GM23338 (cell line): ENCODE measurements at regions not wholly inside any gene's neighbourhood (a gene's known extent, or its start where the extent isn't known, plus 50 kb on each side); places are given as distances from the start of the nearest gene placed in this dataset.
"Not testable (repeated sequence)": the region's sequence is repeated elsewhere in the genome, so short reads cannot be mapped to it uniquely, and the experiment has no call there.

Experiments used
- ATAC-seq: fragments of 200-7000 bp; cut with Tn5 transposase; 3 replicates; pipeline ENCODE4 v1.9.1; 2020
- DNase-seq: peaks from one replicate; pipeline ENCODE4 v3.0.0-alpha.2; 2015; ENCODE audit warnings: low spot score
- H2AFZ ChIP-seq: fragments of 200-600 bp; sonication (generic); 2 replicates; pipeline ENCODE4 v1.8.0; 2016; ENCODE audit warnings: antibody characterized with exemption, mild to moderate bottlenecking, moderate library complexity
- H3F3A ChIP-seq: fragments of 200-600 bp; sonication (generic); replicated peaks from 2 replicates; pipeline ENCODE4 v1.8.0; 2017; ENCODE audit warnings: antibody characterized with exemption, mixed run types, low read depth
- H3K27ac ChIP-seq: fragments of 200-600 bp; sonication (generic); 2 replicates; pipeline ENCODE4 v1.6.1; 2016; ENCODE audit warnings: low read depth
- H3K27me3 ChIP-seq: fragments of 200-600 bp; sonication (generic); 2 replicates; pipeline ENCODE4 v1.8.0; 2016; ENCODE audit warnings: mild to moderate bottlenecking, mixed run types, moderate library complexity; ENCODE audit not compliant: insufficient read depth
- H3K36me3 ChIP-seq: fragments of 200-600 bp; sonication (generic); 2 replicates; pipeline ENCODE4 v1.8.0; 2016; ENCODE audit warnings: mild to moderate bottlenecking; ENCODE audit not compliant: insufficient read depth
- H3K4me1 ChIP-seq: fragments of 200-600 bp; sonication (generic); 2 replicates; pipeline ENCODE4 v1.8.0; 2016; ENCODE audit warnings: mild to moderate bottlenecking, moderate library complexity; ENCODE audit not compliant: insufficient read depth
- H3K4me2 ChIP-seq: fragments of 200-600 bp; sonication (generic); 2 replicates; pipeline ENCODE4 v1.7.1; 2017; ENCODE audit warnings: mixed run types
- H3K4me3 ChIP-seq: fragments of 200-600 bp; sonication (generic); 2 replicates; pipeline ENCODE4 v1.6.1; 2016; ENCODE audit warnings: mixed run types
- H3K79me2 ChIP-seq: fragments of 200-600 bp; sonication (generic); replicated peaks from 2 replicates; pipeline ENCODE4 v1.8.0; 2017; ENCODE audit warnings: mild to moderate bottlenecking; ENCODE audit not compliant: insufficient read depth
- H3K9me2 ChIP-seq: fragments of 200-600 bp; sonication (generic); 2 replicates; pipeline ENCODE4 v1.8.0; 2017; ENCODE audit not compliant: insufficient read depth
- H4K20me1 ChIP-seq: fragments of 200-600 bp; sonication (generic); replicated peaks from 2 replicates; pipeline ENCODE4 v1.8.0; 2017; ENCODE audit warnings: mild to moderate bottlenecking; ENCODE audit not compliant: insufficient read depth
- H3K27ac Mint-ChIP-seq: 2 replicates; pipeline ENCODE4 v1.8.0; 2020; ENCODE audit warnings: inconsistent platforms, mild to moderate bottlenecking, moderate library complexity, mixed read lengths
- H3K27me3 Mint-ChIP-seq: 3 replicates; pipeline ENCODE4 v1.8.0; 2022; ENCODE audit warnings: low read depth, mild to moderate bottlenecking, moderate library complexity, mixed read lengths, inconsistent platforms; ENCODE audit not compliant: insufficient read depth, poor library complexity
- H3K36me3 Mint-ChIP-seq: 3 replicates; pipeline ENCODE4 v1.8.0; 2021; ENCODE audit warnings: low read depth, mild to moderate bottlenecking, inconsistent platforms, moderate library complexity, mixed read lengths
- H3K4me1 Mint-ChIP-seq: 3 replicates; pipeline ENCODE4 v1.8.0; 2020; ENCODE audit warnings: mild to moderate bottlenecking, inconsistent platforms, mixed read lengths
- H3K4me3 Mint-ChIP-seq: 3 replicates; pipeline ENCODE4 v1.8.0; 2021; ENCODE audit warnings: moderate library complexity, mild to moderate bottlenecking, inconsistent platforms, mixed read lengths
- H3K9me3 Mint-ChIP-seq: 3 replicates; pipeline ENCODE4 v1.8.0; 2020; ENCODE audit warnings: moderate library complexity, mild to moderate bottlenecking, inconsistent platforms, mixed read lengths
- CREB1 ChIP-seq: fragments of 250-450 bp; sonication (Bioruptor Pico); IDR thresholded peaks from 2 replicates; pipeline ENCODE4 v1.5.0; 2020; ENCODE audit warnings: low read depth, mild to moderate bottlenecking, moderate library complexity
- EZH2 ChIP-seq: fragments of 200-600 bp; sonication (generic); IDR thresholded peaks from one replicate; pipeline ENCODE4 v1.8.0; 2017; ENCODE audit warnings: antibody characterized with exemption, mild to moderate bottlenecking, low read depth; ENCODE audit not compliant: unreplicated experiment
- EZH2phosphoT487 ChIP-seq: fragments of 200-600 bp; sonication (generic); IDR thresholded peaks from one replicate; pipeline ENCODE4 v1.8.1; 2018; ENCODE audit warnings: antibody characterized with exemption; ENCODE audit not compliant: unreplicated experiment
- JUNB ChIP-seq: IDR thresholded peaks from one replicate; pipeline ENCODE4 v1.6.1; 2016; ENCODE audit warnings: antibody characterized with exemption; ENCODE audit not compliant: unreplicated experiment
- POLR2AphosphoS5 ChIP-seq: IDR thresholded peaks from 2 replicates; pipeline ENCODE4 v1.6.1; 2016; ENCODE audit warnings: antibody characterized with exemption, low read depth
- STAT1 ChIP-seq: IDR thresholded peaks from one replicate; pipeline ENCODE4 v1.6.1; 2016; ENCODE audit warnings: antibody characterized with exemption; ENCODE audit not compliant: unreplicated experiment
- ZNF114 ChIP-seq: fragments of 250-450 bp; sonication (Bioruptor Pico); IDR thresholded peaks from 2 replicates; pipeline ENCODE4 v1.5.0; 2020; ENCODE audit warnings: mild to moderate bottlenecking, moderate library complexity
- ZNF331 ChIP-seq: fragments of 250-450 bp; sonication (Bioruptor Pico); IDR thresholded peaks from 2 replicates; pipeline ENCODE4 v1.5.0; 2020; ENCODE audit warnings: low read depth, mild to moderate bottlenecking, moderate library complexity
- TF ChIP-seq, protein P1 (sequence below): IDR thresholded peaks from 2 replicates; pipeline ENCODE4 v1.6.1; 2016; ENCODE audit warnings: antibody characterized with exemption
- TF ChIP-seq, protein P2 (sequence below), 2 experiments: fragments of 200-600 bp in 1 of 2; sonication (generic) in 1 of 2; conservative IDR thresholded peaks; 2 replicates each; pipeline versions ENCODE4 v1.5.1 to v1.6.1; 2016 to 2017; ENCODE audit warnings: antibody characterized with exemption in 2 of 2, low read depth in 2 of 2, mild to moderate bottlenecking in 2 of 2, moderate library complexity in 1 of 2
- TF ChIP-seq, protein P3 (sequence below): fragments of 250-450 bp; sonication (Bioruptor Pico); IDR thresholded peaks from 2 replicates; pipeline ENCODE4 v1.5.0; 2020; ENCODE audit warnings: mild to moderate bottlenecking, moderate library complexity

DNA sequence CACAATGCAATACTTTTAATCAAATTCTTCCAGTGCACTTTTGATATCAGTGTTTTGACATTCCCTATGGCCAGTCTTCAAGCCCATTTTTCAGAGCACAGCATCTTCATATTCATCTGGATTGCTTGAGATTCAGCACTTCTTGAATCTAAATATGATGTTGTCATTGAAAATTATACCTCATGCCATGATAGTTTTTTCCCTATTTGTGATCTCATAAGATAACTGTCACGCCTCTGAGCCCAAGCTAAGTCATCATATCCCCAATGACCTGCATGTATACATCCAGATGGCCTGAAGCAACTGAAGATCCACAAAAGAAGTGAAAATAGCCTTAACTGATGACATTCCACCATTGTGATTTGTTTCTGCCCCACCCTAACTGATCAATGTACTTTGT lies 117.6 kb upstream of the F3 start:
- not testable (repeated sequence) for H3K36me3 ChIP-seq, DNase-seq, H3K36me3 Mint-ChIP-seq, H3K27me3 Mint-ChIP-seq, H3F3A ChIP-seq, H3K4me3 ChIP-seq, H4K20me1 ChIP-seq, H3K4me3 Mint-ChIP-seq, H3K79me2 ChIP-seq, ATAC-seq, H3K27ac ChIP-seq, H3K27me3 ChIP-seq, H3K4me2 ChIP-seq, H3K9me3 Mint-ChIP-seq, H3K9me2 ChIP-seq, H2AFZ ChIP-seq
- Mint-ChIP-seq H3K4me1 (peaks cover 57% of the 10 kb centered on the region), H3K27ac (peak overlapping the region; percentile 85; the same call in 1 of the 2 replicates)
- peaks cover 43% of the 10 kb centered on the region for H3K4me1 ChIP-seq

DNA sequence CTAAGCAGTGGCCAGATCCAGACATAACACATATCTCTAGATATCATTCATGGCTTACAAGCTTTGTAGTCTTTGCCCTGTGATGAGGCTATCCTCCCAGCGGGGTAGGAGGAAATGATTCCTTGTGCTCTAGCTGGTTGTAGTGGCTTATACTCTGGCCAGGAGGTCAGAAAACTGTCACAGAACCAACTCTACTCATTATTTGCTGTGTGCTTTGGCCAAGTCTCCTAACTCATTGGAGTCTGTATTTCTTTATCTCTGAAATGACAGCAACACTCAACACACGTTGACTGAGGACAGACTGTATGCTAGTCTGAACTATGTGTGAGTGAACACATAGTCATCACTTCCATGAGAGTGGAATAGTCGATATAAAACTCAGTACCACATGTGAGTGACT lies 116.7 kb upstream of the F3 start:
- Histone ChIP-seq H3K27me3 (no peaks in the 10 kb centered on the region), H3K4me3 (no peak overlapping the region), H2AFZ (no peak overlapping the region), H3K27ac (peak overlapping the region; percentile 92), H3K4me1 (peaks cover 43% of the 10 kb centered on the region), H3K9me2 (peaks cover 3% of the 10 kb centered on the region), H3K79me2 (no peaks in the 10 kb centered on the region), H3F3A (0 out of 2 replicates have a peak, but pooled peaks cover 4% of the 10 kb centered on the region), H4K20me1 (no peaks in the 10 kb centered on the region), H3K36me3 (no peaks in the 10 kb centered on the region), H3K4me2 (peak overlapping the region; percentile 47)
- no peak for DNase-seq
- Mint-ChIP-seq H3K9me3 (peaks cover 2% of the 10 kb centered on the region; the same call in 2 of the 3 replicates), H3K27me3 (peaks cover 12% of the 10 kb centered on the region), H3K4me1 (peaks cover 57% of the 10 kb centered on the region), H3K36me3 (peaks cover 3% of the 10 kb centered on the region; the same call in 1 of the 3 replicates), H3K27ac (peak overlapping the region; percentile 90), H3K4me3 (no peak overlapping the region; the same call in 2 of the 3 replicates)
- ATAC-seq: no peak
- TF ChIP-seq ZNF114 (CRISPR knock-in tag) (no peak), EZH2phosphoT487 (no peak), JUNB (no peak), POLR2AphosphoS5 (no peak), STAT1 (no peak), ZNF331 (no peak), EZH2 (no peak), CREB1 (no peak)
- TF ChIP-seq, protein P1, sequence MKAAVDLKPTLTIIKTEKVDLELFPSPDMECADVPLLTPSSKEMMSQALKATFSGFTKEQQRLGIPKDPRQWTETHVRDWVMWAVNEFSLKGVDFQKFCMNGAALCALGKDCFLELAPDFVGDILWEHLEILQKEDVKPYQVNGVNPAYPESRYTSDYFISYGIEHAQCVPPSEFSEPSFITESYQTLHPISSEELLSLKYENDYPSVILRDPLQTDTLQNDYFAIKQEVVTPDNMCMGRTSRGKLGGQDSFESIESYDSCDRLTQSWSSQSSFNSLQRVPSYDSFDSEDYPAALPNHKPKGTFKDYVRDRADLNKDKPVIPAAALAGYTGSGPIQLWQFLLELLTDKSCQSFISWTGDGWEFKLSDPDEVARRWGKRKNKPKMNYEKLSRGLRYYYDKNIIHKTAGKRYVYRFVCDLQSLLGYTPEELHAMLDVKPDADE: no peak
- TF ChIP-seq, protein P2, sequence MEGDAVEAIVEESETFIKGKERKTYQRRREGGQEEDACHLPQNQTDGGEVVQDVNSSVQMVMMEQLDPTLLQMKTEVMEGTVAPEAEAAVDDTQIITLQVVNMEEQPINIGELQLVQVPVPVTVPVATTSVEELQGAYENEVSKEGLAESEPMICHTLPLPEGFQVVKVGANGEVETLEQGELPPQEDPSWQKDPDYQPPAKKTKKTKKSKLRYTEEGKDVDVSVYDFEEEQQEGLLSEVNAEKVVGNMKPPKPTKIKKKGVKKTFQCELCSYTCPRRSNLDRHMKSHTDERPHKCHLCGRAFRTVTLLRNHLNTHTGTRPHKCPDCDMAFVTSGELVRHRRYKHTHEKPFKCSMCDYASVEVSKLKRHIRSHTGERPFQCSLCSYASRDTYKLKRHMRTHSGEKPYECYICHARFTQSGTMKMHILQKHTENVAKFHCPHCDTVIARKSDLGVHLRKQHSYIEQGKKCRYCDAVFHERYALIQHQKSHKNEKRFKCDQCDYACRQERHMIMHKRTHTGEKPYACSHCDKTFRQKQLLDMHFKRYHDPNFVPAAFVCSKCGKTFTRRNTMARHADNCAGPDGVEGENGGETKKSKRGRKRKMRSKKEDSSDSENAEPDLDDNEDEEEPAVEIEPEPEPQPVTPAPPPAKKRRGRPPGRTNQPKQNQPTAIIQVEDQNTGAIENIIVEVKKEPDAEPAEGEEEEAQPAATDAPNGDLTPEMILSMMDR (conservative IDR thresholded peaks at IDR 0.05; ENCODE audit: low read depth in 2 of 2): no peak
- TF ChIP-seq, protein P3, sequence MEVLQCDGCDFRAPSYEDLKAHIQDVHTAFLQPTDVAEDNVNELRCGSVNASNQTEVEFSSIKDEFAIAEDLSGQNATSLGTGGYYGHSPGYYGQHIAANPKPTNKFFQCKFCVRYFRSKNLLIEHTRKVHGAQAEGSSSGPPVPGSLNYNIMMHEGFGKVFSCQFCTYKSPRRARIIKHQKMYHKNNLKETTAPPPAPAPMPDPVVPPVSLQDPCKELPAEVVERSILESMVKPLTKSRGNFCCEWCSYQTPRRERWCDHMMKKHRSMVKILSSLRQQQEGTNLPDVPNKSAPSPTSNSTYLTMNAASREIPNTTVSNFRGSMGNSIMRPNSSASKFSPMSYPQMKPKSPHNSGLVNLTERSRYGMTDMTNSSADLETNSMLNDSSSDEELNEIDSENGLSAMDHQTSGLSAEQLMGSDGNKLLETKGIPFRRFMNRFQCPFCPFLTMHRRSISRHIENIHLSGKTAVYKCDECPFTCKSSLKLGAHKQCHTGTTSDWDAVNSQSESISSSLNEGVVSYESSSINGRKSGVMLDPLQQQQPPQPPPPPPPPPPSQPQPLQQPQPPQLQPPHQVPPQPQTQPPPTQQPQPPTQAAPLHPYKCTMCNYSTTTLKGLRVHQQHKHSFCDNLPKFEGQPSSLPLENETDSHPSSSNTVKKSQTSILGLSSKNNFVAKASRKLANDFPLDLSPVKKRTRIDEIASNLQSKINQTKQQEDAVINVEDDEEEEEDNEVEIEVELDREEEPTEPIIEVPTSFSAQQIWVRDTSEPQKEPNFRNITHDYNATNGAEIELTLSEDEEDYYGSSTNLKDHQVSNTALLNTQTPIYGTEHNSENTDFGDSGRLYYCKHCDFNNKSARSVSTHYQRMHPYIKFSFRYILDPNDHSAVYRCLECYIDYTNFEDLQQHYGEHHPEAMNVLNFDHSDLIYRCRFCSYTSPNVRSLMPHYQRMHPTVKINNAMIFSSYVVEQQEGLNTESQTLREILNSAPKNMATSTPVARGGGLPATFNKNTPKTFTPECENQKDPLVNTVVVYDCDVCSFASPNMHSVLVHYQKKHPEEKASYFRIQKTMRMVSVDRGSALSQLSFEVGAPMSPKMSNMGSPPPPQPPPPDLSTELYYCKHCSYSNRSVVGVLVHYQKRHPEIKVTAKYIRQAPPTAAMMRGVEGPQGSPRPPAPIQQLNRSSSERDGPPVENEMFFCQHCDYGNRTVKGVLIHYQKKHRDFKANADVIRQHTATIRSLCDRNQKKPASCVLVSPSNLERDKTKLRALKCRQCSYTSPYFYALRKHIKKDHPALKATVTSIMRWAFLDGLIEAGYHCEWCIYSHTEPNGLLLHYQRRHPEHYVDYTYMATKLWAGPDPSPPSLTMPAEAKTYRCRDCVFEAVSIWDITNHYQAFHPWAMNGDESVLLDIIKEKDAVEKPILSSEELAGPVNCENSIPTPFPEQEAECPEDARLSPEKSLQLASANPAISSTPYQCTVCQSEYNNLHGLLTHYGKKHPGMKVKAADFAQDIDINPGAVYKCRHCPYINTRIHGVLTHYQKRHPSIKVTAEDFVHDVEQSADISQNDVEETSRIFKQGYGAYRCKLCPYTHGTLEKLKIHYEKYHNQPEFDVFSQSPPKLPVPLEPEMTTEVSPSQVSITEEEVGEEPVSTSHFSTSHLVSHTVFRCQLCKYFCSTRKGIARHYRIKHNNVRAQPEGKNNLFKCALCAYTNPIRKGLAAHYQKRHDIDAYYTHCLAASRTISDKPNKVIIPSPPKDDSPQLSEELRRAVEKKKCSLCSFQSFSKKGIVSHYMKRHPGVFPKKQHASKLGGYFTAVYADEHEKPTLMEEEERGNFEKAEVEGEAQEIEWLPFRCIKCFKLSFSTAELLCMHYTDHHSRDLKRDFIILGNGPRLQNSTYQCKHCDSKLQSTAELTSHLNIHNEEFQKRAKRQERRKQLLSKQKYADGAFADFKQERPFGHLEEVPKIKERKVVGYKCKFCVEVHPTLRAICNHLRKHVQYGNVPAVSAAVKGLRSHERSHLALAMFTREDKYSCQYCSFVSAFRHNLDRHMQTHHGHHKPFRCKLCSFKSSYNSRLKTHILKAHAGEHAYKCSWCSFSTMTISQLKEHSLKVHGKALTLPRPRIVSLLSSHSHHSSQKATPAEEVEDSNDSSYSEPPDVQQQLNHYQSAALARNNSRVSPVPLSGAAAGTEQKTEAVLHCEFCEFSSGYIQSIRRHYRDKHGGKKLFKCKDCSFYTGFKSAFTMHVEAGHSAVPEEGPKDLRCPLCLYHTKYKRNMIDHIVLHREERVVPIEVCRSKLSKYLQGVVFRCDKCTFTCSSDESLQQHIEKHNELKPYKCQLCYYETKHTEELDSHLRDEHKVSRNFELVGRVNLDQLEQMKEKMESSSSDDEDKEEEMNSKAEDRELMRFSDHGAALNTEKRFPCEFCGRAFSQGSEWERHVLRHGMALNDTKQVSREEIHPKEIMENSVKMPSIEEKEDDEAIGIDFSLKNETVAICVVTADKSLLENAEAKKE (CRISPR knock-in tag): no peak
